Smooth muscle cell (in vitro differentiated cells): ENCODE measurements at regions not wholly inside any gene's neighbourhood (a gene's known extent, or its start where the extent isn't known, plus 50 kb on each side); places are given as distances from the start of the nearest gene placed in this dataset.
A peak's percentile ranks its signal among the peaks of the same experiment; 100 is the strongest.

Experiments
- DNase-seq: peaks from one replicate; lab custom pipeline; 2025; ENCODE audit not compliant: unreplicated experiment; lab: John Stamatoyannopoulos, UW
- H2AFZ ChIP-seq: fragments of 200-600 bp; sonication (generic); 2 replicates; pipeline ENCODE4 v1.6.0; 2016; ENCODE audit warnings: antibody characterized with exemption, low read depth, mild to moderate bottlenecking
- H3F3A ChIP-seq: fragments of 200-600 bp; sonication (generic); 2 replicates; pipeline ENCODE4 v1.6.0; 2017; ENCODE audit warnings: antibody characterized with exemption, low read depth
- H3K27ac ChIP-seq: fragments of 200-600 bp; sonication (generic); 2 replicates; pipeline ENCODE4 v1.5.1; 2016; ENCODE audit warnings: low read depth, mild to moderate bottlenecking
- H3K27me3 ChIP-seq: fragments of 200-600 bp; sonication (generic); 2 replicates; pipeline ENCODE4 v1.6.1; 2016; ENCODE audit warnings: low read depth, mild to moderate bottlenecking
- H3K36me3 ChIP-seq: fragments of 200-600 bp; sonication (generic); 2 replicates; pipeline ENCODE4 v1.5.1; 2016; ENCODE audit warnings: low read depth
- H3K4me1 ChIP-seq: fragments of 200-600 bp; sonication (generic); 2 replicates; pipeline ENCODE4 v1.5.1; 2016; ENCODE audit warnings: low read depth
- H3K4me2 ChIP-seq: fragments of 200-600 bp; sonication (generic); 2 replicates; pipeline ENCODE4 v1.6.0; 2016; ENCODE audit warnings: mild to moderate bottlenecking
- H3K4me3 ChIP-seq: fragments of 200-600 bp; sonication (generic); 2 replicates; pipeline ENCODE4 v1.5.1; 2016; ENCODE audit warnings: mild to moderate bottlenecking
- H3K79me2 ChIP-seq: fragments of 200-600 bp; sonication (generic); 2 replicates; pipeline ENCODE4 v1.6.0; 2016; ENCODE audit warnings: low read depth, mild to moderate bottlenecking
- H3K9ac ChIP-seq: fragments of 200-600 bp; sonication (generic); 2 replicates; pipeline ENCODE4 v1.6.0; 2016; ENCODE audit warnings: low read depth
- H3K9me3 ChIP-seq: fragments of 200-600 bp; sonication (generic); replicated peaks from 2 replicates; pipeline ENCODE4 v1.5.1; 2016; ENCODE audit warnings: low read depth
- H4K20me1 ChIP-seq: fragments of 200-600 bp; sonication (generic); 2 replicates; pipeline ENCODE4 v1.6.0; 2016; ENCODE audit warnings: low read depth
- CTCF ChIP-seq: fragments of 200-600 bp; sonication (generic); IDR thresholded peaks from 2 replicates; pipeline ENCODE4 v1.5.1; 2017; ENCODE audit warnings: borderline replicate concordance, mild to moderate bottlenecking, antibody characterized with exemption; ENCODE audit not compliant: insufficient read depth, poor library complexity, severe bottlenecking
- WGBS: methylation state at CpG from one replicate; pipeline ENCODE4 v1.1.7; 2016; ENCODE audit warnings: low lambda C conversion rate; 5-methylcytosine and 5-hydroxymethylcytosine counted together

GRCh38 chr6:142013287-142013686 is 119.4 kb upstream of the GJE1 start:
- peaks cover 33% of the 10 kb centered on the region for H3K4me1 ChIP-seq
- H3K4me3 ChIP-seq, result no peak overlapping the region
- H3F3A ChIP-seq, result peaks cover 8% of the 10 kb centered on the region
- no peaks in the 10 kb centered on the region for H3K27me3 ChIP-seq
- H3K4me2 ChIP-seq, result peak overlapping the region; percentile 81
- H3K9ac ChIP-seq, result no peak overlapping the region
- H2AFZ ChIP-seq, result no peak overlapping the region
- DNase-seq, result no peak
- peak overlapping the region; percentile 81 for H3K27ac ChIP-seq
- no peaks in the 10 kb centered on the region for H3K79me2 ChIP-seq
- H3K36me3 ChIP-seq, result no peaks in the 10 kb centered on the region
- no peaks in the 10 kb centered on the region for H3K9me3 ChIP-seq
- no peaks in the 10 kb centered on the region for H4K20me1 ChIP-seq
- no peak for TF ChIP-seq CTCF

DNA sequence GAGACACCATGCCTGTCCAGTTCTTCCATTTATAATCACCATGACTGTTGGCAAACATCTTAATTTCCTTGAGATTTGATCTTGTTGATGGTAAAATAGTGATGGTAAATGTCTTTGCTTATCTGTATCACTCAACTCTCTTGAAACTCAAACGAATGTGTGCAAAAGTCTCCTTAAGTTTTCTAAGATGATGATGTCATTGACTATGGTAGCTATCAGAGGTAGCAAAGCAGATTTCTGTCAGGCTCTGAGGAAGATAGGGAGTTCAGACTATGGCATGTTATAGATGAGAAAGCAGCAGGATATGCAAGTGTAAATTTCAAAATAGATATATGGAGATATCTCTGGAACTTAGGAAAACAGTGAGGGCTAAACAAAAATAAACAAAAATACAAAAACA is 121.0 kb upstream of the GJE1 start:
- Histone ChIP-seq H2AFZ (no peak overlapping the region), H3K4me1 (peaks cover 33% of the 10 kb centered on the region), H3K4me2 (no peak overlapping the region), H3K9me3 (no peaks in the 10 kb centered on the region), H3K9ac (no peak overlapping the region), H3K27me3 (no peaks in the 10 kb centered on the region), H3K27ac (no peak overlapping the region), H3K4me3 (no peak overlapping the region), H4K20me1 (no peaks in the 10 kb centered on the region), H3K79me2 (no peaks in the 10 kb centered on the region), H3F3A (peaks cover 8% of the 10 kb centered on the region), H3K36me3 (no peaks in the 10 kb centered on the region)
- no peak for DNase-seq
- no peak for TF ChIP-seq CTCF
- WGBS, result 26% methylated on average over 1 of the region's 1 CpG

DNA sequence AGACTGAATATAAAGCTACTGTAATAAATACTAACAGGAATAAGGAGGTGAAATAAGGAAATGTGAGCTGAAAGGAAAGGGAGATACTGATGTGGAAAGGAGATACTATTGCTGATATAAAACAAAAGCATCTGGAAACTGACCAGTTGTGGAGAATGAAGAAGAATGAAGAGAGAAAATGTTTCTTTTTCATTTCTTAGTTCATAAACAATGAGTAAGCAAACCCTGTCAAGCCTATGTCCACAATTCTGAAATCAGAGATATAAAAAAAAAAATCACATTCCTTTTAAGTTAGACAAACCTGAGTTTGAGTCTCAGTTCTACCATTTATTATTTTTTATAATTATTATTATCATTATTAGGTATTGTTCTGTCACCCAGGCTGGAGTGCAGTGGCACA is 121.6 kb upstream of the GJE1 start:
- Histone ChIP-seq H3K9ac (no peak overlapping the region), H3K9me3 (no peaks in the 10 kb centered on the region), H3F3A (peaks cover 8% of the 10 kb centered on the region), H3K4me3 (no peak overlapping the region), H4K20me1 (no peaks in the 10 kb centered on the region), H3K36me3 (no peaks in the 10 kb centered on the region), H3K27me3 (no peaks in the 10 kb centered on the region), H3K4me2 (no peak overlapping the region), H3K27ac (no peak overlapping the region), H3K4me1 (peaks cover 33% of the 10 kb centered on the region), H3K79me2 (no peaks in the 10 kb centered on the region), H2AFZ (no peak overlapping the region)
- DNase-seq, result no peak
- no peak for TF ChIP-seq CTCF

DNA sequence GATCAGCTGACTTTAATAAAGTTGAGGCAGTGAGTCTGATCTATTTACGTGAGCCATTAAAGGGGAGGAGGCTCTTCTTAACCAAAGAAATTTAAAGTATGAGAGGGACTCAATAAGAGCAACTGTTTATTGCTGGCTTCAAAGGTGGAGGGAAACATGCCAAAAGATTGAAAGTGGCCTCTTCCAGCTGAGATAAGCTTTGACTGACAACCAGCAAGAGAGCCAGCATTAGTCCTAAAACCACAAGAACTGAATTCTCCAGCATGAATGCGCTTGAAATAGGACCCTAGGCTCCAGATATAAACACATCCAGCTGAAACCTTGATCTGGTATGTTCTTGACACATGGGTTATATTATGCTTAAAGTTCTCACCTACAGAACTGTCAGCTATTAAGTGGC is 123.1 kb upstream of the GJE1 start:
- H3K4me2 ChIP-seq, result peak overlapping the region; percentile 40
- no peaks in the 10 kb centered on the region for H3K36me3 ChIP-seq
- H4K20me1 ChIP-seq, result no peaks in the 10 kb centered on the region
- no peak overlapping the region for H3K9ac ChIP-seq
- H3F3A ChIP-seq, result peaks cover 8% of the 10 kb centered on the region
- peak overlapping the region; percentile 29 for H3K27ac ChIP-seq
- WGBS, result 14% methylated on average over 2 of the region's 2 CpGs
- no peaks in the 10 kb centered on the region for H3K79me2 ChIP-seq
- no peak for TF ChIP-seq CTCF
- no peaks in the 10 kb centered on the region for H3K9me3 ChIP-seq
- no peak overlapping the region for H3K4me3 ChIP-seq
- no peak for DNase-seq
- peak overlapping the region; percentile 52 for H2AFZ ChIP-seq
- H3K4me1 ChIP-seq, result peaks cover 26% of the 10 kb centered on the region
- H3K27me3 ChIP-seq, result no peaks in the 10 kb centered on the region
